ENCODE measurements at regions not wholly inside any gene's neighbourhood (a gene's known extent, or its start where the extent isn't known, plus 50 kb on each side); places are given as distances from the start of the nearest gene placed in this dataset.

DNA sequence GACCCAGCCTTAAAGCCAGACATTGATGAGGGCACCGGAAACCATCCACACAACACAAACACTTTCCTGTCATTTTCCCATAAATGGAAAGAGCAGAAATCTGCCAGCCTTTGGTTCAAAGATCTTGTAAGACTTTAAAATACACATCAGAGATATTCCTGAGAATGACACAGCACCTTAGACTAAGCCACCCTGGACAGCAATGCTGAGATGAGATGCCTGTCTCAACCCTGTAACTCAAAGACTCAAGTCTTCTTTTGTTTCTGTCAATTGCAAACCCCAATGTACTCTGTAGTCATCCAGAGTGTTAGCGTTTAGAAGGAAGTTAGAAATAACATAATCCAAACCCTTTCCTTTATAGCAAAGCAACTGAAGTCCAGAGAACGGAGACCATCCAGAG lies 119.2 kb downstream of the CCNA1 start:
- no peak for DNase-seq

DNA sequence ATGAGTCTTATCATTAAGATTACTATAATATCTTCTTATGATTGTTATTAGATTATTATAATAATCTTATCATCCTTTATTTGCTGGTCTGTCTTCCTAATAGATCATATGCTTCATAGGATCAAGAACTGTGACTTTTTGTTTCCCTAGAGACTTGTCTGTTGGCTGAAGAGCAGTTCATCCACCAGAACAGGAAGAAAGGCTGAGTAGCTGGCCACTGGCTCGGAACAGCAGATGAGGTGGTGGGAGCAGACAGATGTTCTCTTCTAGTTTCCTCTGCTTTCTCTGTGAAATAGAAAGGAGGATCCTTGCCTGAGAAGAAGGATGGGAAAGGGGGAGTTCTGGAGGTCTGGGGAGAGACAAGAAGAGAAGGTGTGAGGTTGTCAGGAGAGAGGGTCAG lies 120.0 kb downstream of the CCNA1 start:
- no peak for DNase-seq

DNA sequence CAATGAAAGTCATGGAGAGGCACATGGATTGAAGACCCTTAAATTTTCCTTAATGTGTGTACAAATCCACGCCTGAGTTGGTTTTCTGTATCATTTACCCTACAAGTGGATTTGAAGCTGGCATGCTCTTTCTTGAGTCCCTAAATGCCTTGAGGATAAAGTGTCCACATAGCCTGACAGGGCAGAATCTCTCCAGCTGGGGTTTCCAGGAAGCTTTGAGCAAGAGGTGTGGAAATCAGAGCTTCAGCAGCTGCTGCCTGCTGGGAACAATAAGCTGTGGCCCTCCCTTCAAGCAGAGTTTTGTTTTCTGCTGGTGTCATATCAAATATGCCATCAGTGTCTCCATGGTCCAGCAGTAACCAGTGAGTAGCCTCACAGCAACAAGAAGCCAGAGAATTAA lies 120.3 kb upstream of the SERTM1 start:
- no peak for DNase-seq

GRCh38 chr13:36555151-36555986 lies 118.5 kb upstream of the SERTM1 start:
- no peak for DNase-seq

GRCh38 chr13:36559375-36559774 lies 114.4 kb upstream of the SERTM1 start:
- no peak for DNase-seq

DNA sequence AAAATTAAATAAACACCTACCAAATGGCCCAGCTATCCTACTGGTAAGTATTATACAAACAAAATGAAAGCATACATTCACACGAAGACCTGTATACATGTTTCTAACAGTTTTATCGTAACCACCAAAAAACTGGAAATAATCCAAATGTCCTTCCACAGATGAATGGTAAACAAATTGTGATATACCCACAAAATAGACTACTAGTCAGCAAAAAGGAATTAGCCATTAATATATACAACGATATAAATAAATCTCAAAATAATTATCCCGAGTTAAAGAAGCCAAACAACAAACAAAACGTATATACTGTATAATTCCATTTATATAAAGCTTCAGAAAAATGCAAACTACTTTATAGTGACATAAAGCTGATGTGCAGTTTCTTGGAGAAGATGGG lies 106.3 kb upstream of the SERTM1 start:
- DNase-seq = no peak

- no peak for DNase-seq
These were observed 103.3 kb upstream of the SERTM1 start for GRCh38 chr13:36570489-36570888.

GRCh38 chr13:36571444-36571843 lies 102.4 kb upstream of the SERTM1 start:
- DNase-seq = no peak

DNA sequence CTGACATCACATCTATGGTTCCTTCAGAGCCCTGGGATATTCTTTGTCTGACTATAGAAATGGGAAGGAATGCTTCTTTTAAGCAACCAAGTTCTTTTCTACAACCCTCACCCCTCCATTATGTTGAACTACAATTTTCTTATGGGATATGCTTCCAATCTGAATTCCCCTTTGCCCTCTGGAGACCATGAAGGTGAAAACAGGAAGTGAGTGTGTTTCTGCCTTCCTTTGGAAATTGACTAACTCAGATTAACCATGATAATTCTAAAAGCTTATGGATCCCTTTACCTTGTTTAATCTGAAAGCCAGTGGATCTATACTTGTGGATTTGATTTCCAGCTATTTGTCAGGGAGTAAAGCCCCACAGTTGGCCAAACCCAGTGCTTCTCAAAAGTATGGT lies 90.8 kb upstream of the SERTM1 start:
- no peak for DNase-seq

- DNase-seq = no peak
These were observed 74.2 kb upstream of the SERTM1 start for GRCh38 chr13:36599641-36600040.

DNA sequence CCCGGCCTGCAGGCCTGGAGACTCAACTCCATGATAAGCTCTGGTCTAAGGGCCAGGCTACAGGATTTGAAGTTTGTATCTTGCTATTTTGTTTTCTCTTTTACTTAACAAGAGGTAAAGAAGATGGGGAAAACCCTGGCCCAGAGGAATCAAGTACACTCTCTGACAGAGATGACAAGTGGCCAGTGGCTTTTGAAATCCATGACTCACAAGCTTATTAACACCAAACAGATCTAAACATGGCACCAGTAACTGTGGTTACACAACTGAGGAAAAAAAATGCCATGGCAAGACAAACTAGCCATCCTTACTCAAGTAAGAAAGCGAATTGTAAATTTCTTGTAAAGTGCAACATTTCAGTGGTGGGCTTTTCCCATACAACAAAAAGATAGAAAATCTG lies 72.6 kb upstream of the SERTM1 start:
- DNase-seq = no peak

DNA sequence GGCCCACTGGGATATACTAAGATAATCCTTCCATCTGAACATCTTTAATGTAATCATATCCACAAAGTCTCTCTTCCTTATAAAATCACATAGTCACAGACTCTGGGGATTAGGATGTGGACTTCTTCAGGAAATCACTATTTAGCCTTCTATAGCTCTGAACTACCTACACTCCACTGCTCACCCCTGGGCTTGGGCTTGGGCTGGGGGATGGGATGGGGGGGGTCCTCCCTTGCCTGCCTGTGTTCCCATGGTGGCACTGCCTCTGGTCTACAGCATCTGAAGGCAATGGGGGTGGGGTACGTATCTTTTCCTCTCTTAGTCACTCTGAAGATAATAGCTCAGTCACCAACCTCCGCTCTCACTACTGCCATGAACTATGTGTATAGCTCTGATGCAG lies 67.8 kb upstream of the SERTM1 start:
- DNase-seq = no peak

- DNase-seq = no peak
These were observed 65.3 kb upstream of the SERTM1 start for GRCh38 chr13:36608474-36608873.

- DNase-seq = no peak
These were observed 61.6 kb upstream of the SERTM1 start for GRCh38 chr13:36612230-36612629.

GRCh38 chr13:36616706-36617105 lies 57.1 kb upstream of the SERTM1 start:
- no peak for DNase-seq

DNA sequence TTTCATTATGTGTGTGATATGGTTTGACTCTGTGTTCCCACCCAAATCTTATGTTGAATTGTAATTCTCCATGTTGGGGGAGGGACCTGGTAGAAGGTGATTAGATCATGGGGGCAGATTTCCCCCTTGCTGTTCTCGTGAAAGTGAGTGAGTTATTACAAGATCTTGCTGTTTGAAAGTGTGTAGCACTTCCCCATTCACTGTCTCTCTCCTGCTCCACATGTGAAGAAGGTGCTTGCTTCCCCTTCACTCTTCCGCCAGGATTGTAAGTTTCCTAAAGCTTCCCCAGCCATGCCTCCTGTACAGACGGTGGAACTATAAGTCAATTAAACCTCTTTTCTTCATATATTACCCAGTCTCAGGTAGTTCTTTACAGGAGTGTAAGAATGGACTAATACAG lies 54.3 kb upstream of the SERTM1 start:
- no peak for DNase-seq

Measured in anterior cingulate cortex (tissue), 58 donors.